HCT116 (cell line): ENCODE measurements at regions not wholly inside any gene's neighbourhood (a gene's known extent, or its start where the extent isn't known, plus 50 kb on each side); places are given as distances from the start of the nearest gene placed in this dataset.

Source experiments
- ATAC-seq: fragments of 200-7000 bp; cut with Tn5 transposase; 2 replicates; pipeline ENCODE4 v1.9.1; 2020; ENCODE audit warnings: mild to moderate bottlenecking, moderate library complexity
- BruUV-seq: library from RNA; stranded (reverse); fragments of 400-500 nt; replicated peaks from 2 replicates; lab custom pipeline; 2021; lab: Mats Ljungman, UMichigan
- CTCF ChIA-PET: fragments of 300-600 bp; sonication (Branson Sonifier 250); formaldehyde crosslinking; loops from one replicate; lab custom pipeline; 2021; ENCODE audit warnings: antibody characterized with exemption; lab: Charles Lee
- POLR2A ChIA-PET: fragments of 300-600, 350-600 bp; sonication (Branson Sonifier 250); formaldehyde crosslinking; loops from one replicate; lab custom pipeline; 2021; ENCODE audit warnings: antibody characterized with exemption; lab: Charles Lee
- RAD21 ChIA-PET, 2 experiments: fragments of 300-600 bp; sonication (Branson Sonifier 250); formaldehyde crosslinking; loops; one replicate each; lab custom pipeline; 2023; ENCODE audit warnings: low total read pairs in 2 of 2; ENCODE audit not compliant: uncharacterized antibody in 2 of 2, unreplicated experiment in 2 of 2, low non-redundant PET in 1 of 2; lab: Charles Lee
- DNase-seq: peaks from one replicate; pipeline ENCODE4 v3.0.0-alpha.2; 2010; ENCODE audit warnings: low read depth, low spot score
- H2AFZ ChIP-seq: fragments of 200-600 bp; shearing (Covaris generic), sonication (generic); 2 replicates; pipeline ENCODE4 v1.6.1; 2017; ENCODE audit warnings: low read depth, mixed run types, mixed read lengths, antibody characterized with exemption, low read length; ENCODE audit not compliant: poor library complexity, severe bottlenecking
- H3K27ac ChIP-seq: 2 replicates; pipeline ENCODE4 v1.5.1; 2012; ENCODE audit warnings: low read depth, low read length
- H3K27me3 ChIP-seq: fragments of 200-600 bp; sonication (generic); 2 replicates; pipeline ENCODE4 v1.6.1; 2016; ENCODE audit warnings: mixed run types, low read length, mixed read lengths; ENCODE audit not compliant: insufficient read depth
- H3K36me3 ChIP-seq, 2 experiments: fragments of 200-500 bp in 1 of 2; fragments of 200-600 bp in 1 of 2; sonication (Bioruptor generic) in 1 of 2; sonication (generic) in 1 of 2; 2 replicates each; pipeline versions ENCODE4 v1.5.1 to v1.6.1; 2014 to 2016; ENCODE audit warnings: low read length in 2 of 2, inconsistent platforms in 1 of 2, mixed read lengths in 1 of 2, mixed run types in 1 of 2; ENCODE audit not compliant: insufficient read depth in 2 of 2, control insufficient read depth in 1 of 2
- H3K4me1 ChIP-seq, 2 experiments: fragments of 200-600 bp in 1 of 2; sonication (generic) in 1 of 2; 2 replicates each; pipeline versions ENCODE4 v1.5.1 to v1.6.1; 2012 to 2017; ENCODE audit warnings: low read length in 2 of 2, inconsistent platforms in 1 of 2, mild to moderate bottlenecking in 1 of 2, mixed read lengths in 1 of 2, mixed run types in 1 of 2, moderate library complexity in 1 of 2; ENCODE audit not compliant: insufficient read depth in 2 of 2, control insufficient read depth in 1 of 2
- H3K4me2 ChIP-seq: fragments of 200-600 bp; sonication (generic); 2 replicates; pipeline ENCODE4 v1.6.1; 2017; ENCODE audit warnings: mixed run types, low read length, mixed read lengths
- H3K4me3 ChIP-seq, 2 experiments: fragments of 200-600 bp in 1 of 2; sonication (generic) in 1 of 2; replicated peaks in 1 of 2; 2 replicates each; pipeline ENCODE4 v1.5.1; 2011 to 2016; ENCODE audit warnings: low read length in 2 of 2, control low read depth in 1 of 2, low read depth in 1 of 2, mild to moderate bottlenecking in 1 of 2, mixed read lengths in 1 of 2, mixed run types in 1 of 2
- H3K79me2 ChIP-seq: fragments of 200-600 bp; sonication (generic); 2 replicates; pipeline ENCODE4 v1.6.1; 2017; ENCODE audit warnings: mild to moderate bottlenecking, mixed run types, low read length, moderate library complexity, mixed read lengths; ENCODE audit not compliant: insufficient read depth
- H3K9ac ChIP-seq: fragments of 200-600 bp; sonication (generic); 2 replicates; pipeline ENCODE4 v1.6.1; 2016; ENCODE audit warnings: low read length, mixed read lengths
- H3K9me2 ChIP-seq: fragments of 200-600 bp; sonication (generic), shearing (Covaris generic); 2 replicates; pipeline ENCODE4 v1.6.1; 2017; ENCODE audit warnings: mixed run types, mild to moderate bottlenecking, moderate library complexity; ENCODE audit not compliant: insufficient read depth
- H3K9me3 ChIP-seq, 2 experiments: fragments of 200-500 bp in 1 of 2; fragments of 200-600 bp in 1 of 2; sonication (Bioruptor generic) in 1 of 2; sonication (generic) in 1 of 2; 2 replicates each; pipeline ENCODE4 v1.6.1; 2014 to 2017; ENCODE audit warnings: low read length in 2 of 2, mixed read lengths in 2 of 2, inconsistent platforms in 1 of 2, low read depth in 1 of 2, mild to moderate bottlenecking in 1 of 2, mixed run types in 1 of 2, moderate library complexity in 1 of 2; ENCODE audit not compliant: control insufficient read depth in 1 of 2, insufficient read depth in 1 of 2
- H4K20me1 ChIP-seq: fragments of 200-600 bp; sonication (generic), shearing (Covaris generic); 2 replicates; pipeline ENCODE4 v1.6.1; 2017; ENCODE audit warnings: mixed run types, mild to moderate bottlenecking, moderate library complexity; ENCODE audit not compliant: insufficient read depth
- ATF3 ChIP-seq: IDR thresholded peaks from 2 replicates; pipeline ENCODE4 v1.6.1; 2012
- CEBPB ChIP-seq: IDR thresholded peaks from 2 replicates; pipeline ENCODE4 v1.6.1; 2012; ENCODE audit warnings: low read depth
- CTCF ChIP-seq, 3 experiments: fragments of 200-600 bp in 1 of 3; sonication (generic) in 1 of 3; IDR thresholded peaks in 2 of 3; conservative IDR thresholded peaks in 1 of 3; 2 replicates each; pipeline ENCODE4 v1.5.1; 2012 to 2017; ENCODE audit warnings: low read depth in 2 of 3, low read length in 2 of 3, antibody characterized with exemption in 1 of 3, borderline replicate concordance in 1 of 3, control low read depth in 1 of 3, mild to moderate bottlenecking in 1 of 3, mixed read lengths in 1 of 3, mixed run types in 1 of 3, moderate library complexity in 1 of 3; ENCODE audit not compliant: insufficient read depth in 1 of 3
- ELF1 ChIP-seq: IDR thresholded peaks from 2 replicates; pipeline ENCODE4 v1.6.1; 2012; ENCODE audit warnings: low read depth, borderline replicate concordance
- JUND ChIP-seq: IDR thresholded peaks from 2 replicates; pipeline ENCODE4 v1.6.1; 2012
- POLR2A ChIP-seq: IDR thresholded peaks from 2 replicates; pipeline ENCODE4 v1.7.0; 2011; ENCODE audit warnings: borderline replicate concordance; ENCODE audit not compliant: insufficient read depth, insufficient read length; ENCODE audit errors: extremely low read depth
- RAD21 ChIP-seq: IDR thresholded peaks from 2 replicates; pipeline ENCODE4 v1.6.1; 2012; ENCODE audit warnings: low read depth, mild to moderate bottlenecking
- REST ChIP-seq: IDR thresholded peaks from 2 replicates; pipeline ENCODE4 v1.6.1; 2012; ENCODE audit warnings: low read depth
- SIN3A ChIP-seq: IDR thresholded peaks from 2 replicates; pipeline ENCODE4 v1.6.1; 2012; ENCODE audit warnings: low read depth
- SP1 ChIP-seq: IDR thresholded peaks from 2 replicates; pipeline ENCODE4 v1.6.1; 2012; ENCODE audit warnings: low read depth
- TCF7L2 ChIP-seq: IDR thresholded peaks from 2 replicates; pipeline ENCODE4 v1.7.0; 2011; ENCODE audit warnings: borderline replicate concordance, inconsistent platforms; ENCODE audit not compliant: insufficient read depth, insufficient read length; ENCODE audit errors: extremely low read depth
- YY1 ChIP-seq: IDR thresholded peaks from 2 replicates; pipeline ENCODE4 v1.6.1; 2011; ENCODE audit warnings: low read length, low read depth, moderate library complexity, mild to moderate bottlenecking; ENCODE audit not compliant: insufficient replicate concordance; ENCODE audit errors: extremely low read depth
- ZFX ChIP-seq: fragments of 450-650 bp; IDR thresholded peaks from 2 replicates; pipeline ENCODE4 v1.6.1; 2017
- ZNF274 ChIP-seq: fragments of 200-500 bp; sonication (Bioruptor generic); IDR thresholded peaks from 2 replicates; pipeline ENCODE4 v1.6.1; 2014; ENCODE audit warnings: mild to moderate bottlenecking, low read depth, low read length, inconsistent platforms
- intact Hi-C: fragments of 100-400 bp; cut with micrococcal nuclease; formaldehyde crosslinking; loops from 2 replicates; pipeline ENCODE4 v1.10.0; 2022

- Histone ChIP-seq H2AFZ (no peak overlapping the region), H3K79me2 (no peaks in the 10 kb centered on the region), H3K27ac (no peak overlapping the region), H4K20me1 (no peaks in the 10 kb centered on the region), H3K4me1 (peaks cover 0 to 4% of the 10 kb centered on the region in 2 experiments; a peak in 1 of 4 replicates), H3K4me3 (no peak overlapping the region), H3K9me2 (no peaks in the 10 kb centered on the region), H3K9me3 (no peaks in the 10 kb centered on the region), H3K36me3 (no peaks in the 10 kb centered on the region), H3K9ac (no peak overlapping the region), H3K27me3 (peaks cover 12% of the 10 kb centered on the region; the same call in 1 of the 2 replicates), H3K4me2 (no peak overlapping the region)
- DNase-seq (no peak), ATAC-seq (no peak)
- RAD21 ChIA-PET: no interaction called here
- no TSS peak for BruUV-seq
- POLR2A ChIA-PET: no interaction called here
- intact Hi-C loops: no loop called here
- TF ChIP-seq JUND (no peak), ZFX (no peak), YY1 (no peak), ELF1 (no peak), RAD21 (no peak), ATF3 (no peak), ZNF274 (no peak), SIN3A (no peak), REST (no peak), TCF7L2 (no peak), CEBPB (no peak), POLR2A (no peak), CTCF (IDR thresholded peaks at IDR 0.05 in 2 of 3, conservative IDR thresholded peaks at IDR 0.05 in 1 of 3; ENCODE audit: borderline replicate concordance in 1 of 3, insufficient read depth in 1 of 3, low read depth in 2 of 3, low read length in 2 of 3) (no peak), SP1 (no peak)
- CTCF ChIA-PET: interaction anchor here (1.3 kb wide), 1 partner anchor 19 kb away, joined by 3 read pairs; no protein-coding TSS in a partner anchor
These were observed 71.4 kb downstream of the MARCHF4 start for GRCh38 chr2:216300906-216301305.
